Smooth muscle cell (in vitro differentiated cells): ENCODE measurements at regions not wholly inside any gene's neighbourhood (a gene's known extent, or its start where the extent isn't known, plus 50 kb on each side); places are given as distances from the start of the nearest gene placed in this dataset.
A peak's percentile ranks its signal among the peaks of the same experiment; 100 is the strongest.

Experiments
- DNase-seq: peaks from one replicate; lab custom pipeline; 2025; ENCODE audit not compliant: unreplicated experiment; lab: John Stamatoyannopoulos, UW
- H2AFZ ChIP-seq: fragments of 200-600 bp; sonication (generic); 2 replicates; pipeline ENCODE4 v1.6.0; 2016; ENCODE audit warnings: antibody characterized with exemption, low read depth, mild to moderate bottlenecking
- H3F3A ChIP-seq: fragments of 200-600 bp; sonication (generic); 2 replicates; pipeline ENCODE4 v1.6.0; 2017; ENCODE audit warnings: antibody characterized with exemption, low read depth
- H3K27ac ChIP-seq: fragments of 200-600 bp; sonication (generic); 2 replicates; pipeline ENCODE4 v1.5.1; 2016; ENCODE audit warnings: low read depth, mild to moderate bottlenecking
- H3K27me3 ChIP-seq: fragments of 200-600 bp; sonication (generic); 2 replicates; pipeline ENCODE4 v1.6.1; 2016; ENCODE audit warnings: low read depth, mild to moderate bottlenecking
- H3K36me3 ChIP-seq: fragments of 200-600 bp; sonication (generic); 2 replicates; pipeline ENCODE4 v1.5.1; 2016; ENCODE audit warnings: low read depth
- H3K4me1 ChIP-seq: fragments of 200-600 bp; sonication (generic); 2 replicates; pipeline ENCODE4 v1.5.1; 2016; ENCODE audit warnings: low read depth
- H3K4me2 ChIP-seq: fragments of 200-600 bp; sonication (generic); 2 replicates; pipeline ENCODE4 v1.6.0; 2016; ENCODE audit warnings: mild to moderate bottlenecking
- H3K4me3 ChIP-seq: fragments of 200-600 bp; sonication (generic); 2 replicates; pipeline ENCODE4 v1.5.1; 2016; ENCODE audit warnings: mild to moderate bottlenecking
- H3K79me2 ChIP-seq: fragments of 200-600 bp; sonication (generic); 2 replicates; pipeline ENCODE4 v1.6.0; 2016; ENCODE audit warnings: low read depth, mild to moderate bottlenecking
- H3K9ac ChIP-seq: fragments of 200-600 bp; sonication (generic); 2 replicates; pipeline ENCODE4 v1.6.0; 2016; ENCODE audit warnings: low read depth
- H3K9me3 ChIP-seq: fragments of 200-600 bp; sonication (generic); replicated peaks from 2 replicates; pipeline ENCODE4 v1.5.1; 2016; ENCODE audit warnings: low read depth
- H4K20me1 ChIP-seq: fragments of 200-600 bp; sonication (generic); 2 replicates; pipeline ENCODE4 v1.6.0; 2016; ENCODE audit warnings: low read depth
- CTCF ChIP-seq: fragments of 200-600 bp; sonication (generic); IDR thresholded peaks from 2 replicates; pipeline ENCODE4 v1.5.1; 2017; ENCODE audit warnings: borderline replicate concordance, mild to moderate bottlenecking, antibody characterized with exemption; ENCODE audit not compliant: insufficient read depth, poor library complexity, severe bottlenecking
- WGBS: methylation state at CpG from one replicate; pipeline ENCODE4 v1.1.7; 2016; ENCODE audit warnings: low lambda C conversion rate; 5-methylcytosine and 5-hydroxymethylcytosine counted together

- Histone ChIP-seq H3K27ac (peak overlapping the region; percentile 37), H3K4me1 (no peaks in the 10 kb centered on the region), H3K4me2 (peak overlapping the region; percentile 45), H3K27me3 (no peaks in the 10 kb centered on the region), H3K4me3 (no peak overlapping the region), H3K79me2 (no peaks in the 10 kb centered on the region), H3K36me3 (no peaks in the 10 kb centered on the region), H3K9ac (no peak overlapping the region), H3F3A (peaks cover 6% of the 10 kb centered on the region), H3K9me3 (no peaks in the 10 kb centered on the region), H2AFZ (no peak overlapping the region), H4K20me1 (no peaks in the 10 kb centered on the region)
- WGBS: 51% methylated on average over 3 of the region's 3 CpGs
- TF ChIP-seq CTCF: no peak
- DNase-seq: no peak
These were observed 102.7 kb upstream of the ARHGAP42 start for GRCh38 chr11:100584201-100584985.

- DNase-seq: no peak
- TF ChIP-seq CTCF: no peak
- WGBS: 84% methylated on average over 2 of the region's 2 CpGs
These were observed 101.4 kb upstream of the ARHGAP42 start for GRCh38 chr11:100585728-100586127.

GRCh38 chr11:100586361-100587101 lies 100.6 kb upstream of the ARHGAP42 start:
- H3K9me3 ChIP-seq: no peaks in the 10 kb centered on the region
- H3K4me3 ChIP-seq: no peak overlapping the region
- peaks cover 6% of the 10 kb centered on the region for H3F3A ChIP-seq
- H3K27ac ChIP-seq: no peak overlapping the region
- no peak overlapping the region for H3K4me2 ChIP-seq
- H4K20me1 ChIP-seq: no peaks in the 10 kb centered on the region
- H3K27me3 ChIP-seq: no peaks in the 10 kb centered on the region
- TF ChIP-seq CTCF: no peak
- no peak overlapping the region for H2AFZ ChIP-seq
- H3K79me2 ChIP-seq: no peaks in the 10 kb centered on the region
- DNase-seq: no peak
- no peaks in the 10 kb centered on the region for H3K4me1 ChIP-seq
- no peak overlapping the region for H3K9ac ChIP-seq
- WGBS: 92% methylated on average over 2 of the region's 2 CpGs
- no peaks in the 10 kb centered on the region for H3K36me3 ChIP-seq

More at GRCh38 chr11:100585728-100586127, 101.4 kb upstream of the ARHGAP42 start:
- no peak overlapping the region for H2AFZ ChIP-seq
- no peaks in the 10 kb centered on the region for H3K9me3 ChIP-seq
- no peaks in the 10 kb centered on the region for H3K4me1 ChIP-seq
- peaks cover 6% of the 10 kb centered on the region for H3F3A ChIP-seq
- H3K27me3 ChIP-seq: no peaks in the 10 kb centered on the region
- H3K27ac ChIP-seq: no peak overlapping the region
- no peaks in the 10 kb centered on the region for H4K20me1 ChIP-seq
- no peak overlapping the region for H3K4me2 ChIP-seq
- H3K9ac ChIP-seq: no peak overlapping the region
- no peaks in the 10 kb centered on the region for H3K79me2 ChIP-seq
- H3K4me3 ChIP-seq: no peak overlapping the region
- H3K36me3 ChIP-seq: no peaks in the 10 kb centered on the region
